HFFc6 (cell line): ENCODE measurements at regions not wholly inside any gene's neighbourhood (a gene's known extent, or its start where the extent isn't known, plus 50 kb on each side); places are given as distances from the start of the nearest gene placed in this dataset.

Experiments used
- DNase-seq: peaks from one replicate; pipeline ENCODE4 v3.0.0-alpha.2; 2018
- H3K27ac Mint-ChIP-seq: 2 replicates; pipeline ENCODE4 v1.8.0; 2020; ENCODE audit warnings: mild to moderate bottlenecking, mixed read lengths
- H3K27me3 Mint-ChIP-seq: 2 replicates; pipeline ENCODE4 v1.8.0; 2021; ENCODE audit warnings: mild to moderate bottlenecking, moderate library complexity, mixed read lengths; ENCODE audit not compliant: insufficient read depth
- H3K36me3 Mint-ChIP-seq: 2 replicates; pipeline ENCODE4 v1.8.0; 2021; ENCODE audit warnings: low read depth, mixed read lengths
- H3K4me1 Mint-ChIP-seq: 2 replicates; pipeline ENCODE4 v1.8.0; 2020; ENCODE audit warnings: low read depth, mixed read lengths
- H3K4me3 Mint-ChIP-seq: 2 replicates; pipeline ENCODE4 v1.8.0; 2020; ENCODE audit warnings: mild to moderate bottlenecking, moderate library complexity, mixed read lengths
- H3K9me3 Mint-ChIP-seq: 2 replicates; pipeline ENCODE4 v1.8.0; 2020; ENCODE audit warnings: mild to moderate bottlenecking, mixed read lengths
- TF ChIP-seq, protein P1 (sequence below): fragments of 200-600 bp; sonication (generic); IDR thresholded peaks from 2 replicates; pipeline ENCODE4 v1.5.0; 2021; ENCODE audit warnings: antibody characterized with exemption, mild to moderate bottlenecking

GRCh38 chr11:91394727-91395414, 829.7 kb upstream of the FAT3 start:
- H3K36me3 Mint-ChIP-seq = no peaks in the 10 kb centered on the region
- H3K4me3 Mint-ChIP-seq = no peak overlapping the region
- TF ChIP-seq, protein P1, sequence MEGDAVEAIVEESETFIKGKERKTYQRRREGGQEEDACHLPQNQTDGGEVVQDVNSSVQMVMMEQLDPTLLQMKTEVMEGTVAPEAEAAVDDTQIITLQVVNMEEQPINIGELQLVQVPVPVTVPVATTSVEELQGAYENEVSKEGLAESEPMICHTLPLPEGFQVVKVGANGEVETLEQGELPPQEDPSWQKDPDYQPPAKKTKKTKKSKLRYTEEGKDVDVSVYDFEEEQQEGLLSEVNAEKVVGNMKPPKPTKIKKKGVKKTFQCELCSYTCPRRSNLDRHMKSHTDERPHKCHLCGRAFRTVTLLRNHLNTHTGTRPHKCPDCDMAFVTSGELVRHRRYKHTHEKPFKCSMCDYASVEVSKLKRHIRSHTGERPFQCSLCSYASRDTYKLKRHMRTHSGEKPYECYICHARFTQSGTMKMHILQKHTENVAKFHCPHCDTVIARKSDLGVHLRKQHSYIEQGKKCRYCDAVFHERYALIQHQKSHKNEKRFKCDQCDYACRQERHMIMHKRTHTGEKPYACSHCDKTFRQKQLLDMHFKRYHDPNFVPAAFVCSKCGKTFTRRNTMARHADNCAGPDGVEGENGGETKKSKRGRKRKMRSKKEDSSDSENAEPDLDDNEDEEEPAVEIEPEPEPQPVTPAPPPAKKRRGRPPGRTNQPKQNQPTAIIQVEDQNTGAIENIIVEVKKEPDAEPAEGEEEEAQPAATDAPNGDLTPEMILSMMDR = no peak
- H3K9me3 Mint-ChIP-seq = peaks cover 51% of the 10 kb centered on the region
- DNase-seq = no peak
- H3K27ac Mint-ChIP-seq = no peak overlapping the region
- no peaks in the 10 kb centered on the region for H3K27me3 Mint-ChIP-seq
- no peaks in the 10 kb centered on the region for H3K4me1 Mint-ChIP-seq

GRCh38 chr11:91394073-91394726, 830.4 kb upstream of the FAT3 start:
- Mint-ChIP-seq H3K36me3 (no peaks in the 10 kb centered on the region), H3K9me3 (peaks cover 50% of the 10 kb centered on the region), H3K4me3 (no peak overlapping the region), H3K4me1 (no peaks in the 10 kb centered on the region), H3K27ac (no peak overlapping the region), H3K27me3 (no peaks in the 10 kb centered on the region)
- TF ChIP-seq, protein P1 = no peak
- no peak for DNase-seq

- no peaks in the 10 kb centered on the region for H3K36me3 Mint-ChIP-seq
- no peak overlapping the region for H3K27ac Mint-ChIP-seq
- H3K27me3 Mint-ChIP-seq = no peaks in the 10 kb centered on the region
- TF ChIP-seq, protein P1 = no peak
- peaks cover 28% of the 10 kb centered on the region for H3K9me3 Mint-ChIP-seq
- no peak overlapping the region for H3K4me3 Mint-ChIP-seq
- H3K4me1 Mint-ChIP-seq = no peaks in the 10 kb centered on the region
- no peak for DNase-seq
Measured at GRCh38 chr11:91382946-91383345, 841.7 kb upstream of the FAT3 start.

DNA sequence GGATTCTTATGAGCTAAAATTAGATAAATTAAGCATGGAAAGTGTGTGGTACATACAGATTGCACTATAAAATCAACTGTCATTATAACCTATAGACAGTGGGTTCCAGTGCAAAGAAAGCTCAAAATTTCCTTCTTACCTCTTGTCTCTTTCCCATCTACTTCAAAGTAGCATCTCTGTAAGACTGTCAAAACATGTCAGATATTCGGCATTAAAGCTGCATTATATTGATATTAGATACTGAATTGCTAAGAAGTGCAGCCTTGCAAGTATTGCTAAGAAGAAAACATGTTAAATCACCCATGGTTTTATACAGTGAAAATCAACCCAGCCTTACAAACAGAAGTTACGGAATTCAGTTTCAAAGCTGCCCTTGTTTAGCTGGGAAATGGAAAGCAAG, 849.8 kb upstream of the FAT3 start:
- TF ChIP-seq, protein P1 = no peak
- no peak for DNase-seq
- H3K4me1 Mint-ChIP-seq = no peaks in the 10 kb centered on the region
- no peak overlapping the region for H3K27ac Mint-ChIP-seq
- peaks cover 18% of the 10 kb centered on the region for H3K9me3 Mint-ChIP-seq
- H3K27me3 Mint-ChIP-seq = no peaks in the 10 kb centered on the region
- H3K4me3 Mint-ChIP-seq = no peak overlapping the region
- H3K36me3 Mint-ChIP-seq = no peaks in the 10 kb centered on the region

DNA sequence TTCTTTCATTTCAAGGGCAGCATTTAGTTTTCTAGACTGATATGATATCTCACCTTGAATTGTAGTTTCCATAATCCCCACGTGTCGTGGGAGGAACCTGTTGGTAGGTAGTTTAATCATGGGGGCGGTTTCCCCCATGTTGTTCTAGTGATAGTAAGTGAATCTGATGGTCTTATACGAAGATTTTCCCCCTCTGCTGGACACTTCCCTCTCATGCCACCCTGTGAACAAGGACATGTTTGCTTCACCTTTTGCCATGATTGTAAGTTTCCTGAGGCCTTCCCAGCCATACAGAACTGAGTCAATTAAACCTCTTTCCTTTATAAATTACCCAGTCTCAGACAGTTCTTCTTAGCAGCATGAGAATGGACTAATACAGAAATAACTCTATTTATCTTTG, 851.1 kb upstream of the FAT3 start:
- Mint-ChIP-seq H3K9me3 (peaks cover 28% of the 10 kb centered on the region), H3K4me3 (no peak overlapping the region), H3K4me1 (no peaks in the 10 kb centered on the region), H3K27ac (no peak overlapping the region), H3K36me3 (no peaks in the 10 kb centered on the region), H3K27me3 (no peaks in the 10 kb centered on the region)
- TF ChIP-seq, protein P1 = no peak
- DNase-seq = no peak
